ENCODE measurements at regions not wholly inside any gene's neighbourhood (a gene's known extent, or its start where the extent isn't known, plus 50 kb on each side); places are given as distances from the start of the nearest gene placed in this dataset.

GRCh38 chr1:209398313-209398991, 185.1 kb upstream of the CAMK1G start:
- no peak overlapping the region for H3K9ac ChIP-seq (ENCODE audit: low read depth, low read length)
- no peaks in the 10 kb centered on the region for H3K27me3 ChIP-seq (ENCODE audit: control insufficient read depth, insufficient read depth, low read length)
- H3K36me3 ChIP-seq (ENCODE audit: control insufficient read depth, insufficient read depth, low read length): no peaks in the 10 kb centered on the region
- peak overlapping the region; percentile 3 for H3K4me3 ChIP-seq (ENCODE audit: low read depth, low read length)
- H3K4me1 ChIP-seq (ENCODE audit: control insufficient read depth, insufficient read depth, low read length): peaks cover 27% of the 10 kb centered on the region
- H3K9me3 ChIP-seq (ENCODE audit: control insufficient read depth, insufficient read depth, low read length): no peaks in the 10 kb centered on the region

- H3K36me3 ChIP-seq (ENCODE audit: control insufficient read depth, insufficient read depth, low read length): no peaks in the 10 kb centered on the region
- no peaks in the 10 kb centered on the region for H3K9me3 ChIP-seq (ENCODE audit: control insufficient read depth, insufficient read depth, low read length)
- H3K4me1 ChIP-seq (ENCODE audit: control insufficient read depth, insufficient read depth, low read length): peaks cover 38% of the 10 kb centered on the region
- H3K9ac ChIP-seq (ENCODE audit: low read depth, low read length): no peak overlapping the region
- no peak overlapping the region for H3K4me3 ChIP-seq (ENCODE audit: low read depth, low read length)
- H3K27me3 ChIP-seq (ENCODE audit: control insufficient read depth, insufficient read depth, low read length): no peaks in the 10 kb centered on the region
These were observed 183.7 kb upstream of the CAMK1G start for GRCh38 chr1:209399800-209400199.

DNA sequence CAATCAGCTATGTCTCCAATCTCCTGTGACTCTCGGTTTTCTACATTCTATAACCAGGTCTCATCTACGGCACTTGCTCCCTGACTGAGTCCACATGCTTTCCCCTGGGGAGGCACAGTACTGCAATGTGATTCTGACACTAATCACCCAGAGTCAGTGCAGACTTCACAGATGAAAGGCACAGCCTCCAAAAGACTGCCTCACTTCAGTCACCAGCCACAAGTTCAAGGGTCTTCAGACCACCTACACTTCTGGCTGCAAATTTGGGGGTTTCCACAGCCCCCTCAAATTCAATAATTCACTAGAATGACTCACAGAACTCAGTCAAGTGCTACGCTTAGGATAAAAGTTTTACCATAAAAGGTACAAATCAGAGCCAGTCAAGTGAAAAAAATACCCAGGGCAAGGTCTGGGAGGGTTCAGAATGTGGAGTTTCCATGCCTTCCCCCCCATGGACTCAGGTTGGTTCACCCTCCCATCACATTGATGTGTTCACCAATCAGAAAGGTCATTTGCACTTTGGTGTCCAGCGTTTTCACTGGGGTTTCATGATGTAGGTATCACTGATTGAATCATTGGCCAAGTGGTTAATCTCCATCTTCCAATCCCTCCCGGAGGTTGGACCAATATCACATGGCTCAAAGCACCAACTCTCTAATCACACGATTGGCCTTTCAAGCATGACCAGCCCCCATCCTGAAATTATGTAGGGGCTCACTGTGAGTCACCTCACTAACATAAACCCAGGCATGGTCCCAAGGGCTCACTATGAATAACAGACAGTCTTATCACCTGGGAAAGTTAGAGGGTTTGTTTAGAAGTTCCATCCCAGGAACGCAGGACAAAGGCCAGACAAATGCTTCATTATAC, 182.9 kb upstream of the CAMK1G start:
- H3K9ac ChIP-seq (ENCODE audit: low read depth, low read length): no peak overlapping the region
- no peak overlapping the region for H3K4me3 ChIP-seq (ENCODE audit: low read depth, low read length)
- H3K36me3 ChIP-seq (ENCODE audit: control insufficient read depth, insufficient read depth, low read length): no peaks in the 10 kb centered on the region
- H3K4me1 ChIP-seq (ENCODE audit: control insufficient read depth, insufficient read depth, low read length): peaks cover 38% of the 10 kb centered on the region
- no peaks in the 10 kb centered on the region for H3K9me3 ChIP-seq (ENCODE audit: control insufficient read depth, insufficient read depth, low read length)
- no peaks in the 10 kb centered on the region for H3K27me3 ChIP-seq (ENCODE audit: control insufficient read depth, insufficient read depth, low read length)

DNA sequence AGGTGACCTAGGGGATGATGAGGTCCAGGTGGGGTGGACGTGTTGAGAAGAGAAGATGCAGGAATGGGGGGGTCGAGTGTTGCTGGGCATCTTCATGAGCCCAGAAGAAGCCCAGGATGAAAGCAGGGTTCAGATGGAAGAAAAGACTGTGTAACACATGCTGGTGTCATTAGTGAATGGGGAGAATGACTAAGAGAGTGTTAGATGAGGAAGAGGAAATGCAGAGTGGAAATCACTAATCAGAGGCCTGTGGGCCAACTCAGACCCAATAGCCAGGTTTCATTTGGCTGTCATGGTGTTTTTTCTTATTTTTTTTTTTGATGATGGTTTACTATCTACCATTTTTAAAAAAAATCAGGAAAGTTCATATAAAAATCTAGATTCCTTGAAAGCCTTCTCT, 180.8 kb upstream of the CAMK1G start:
- Histone ChIP-seq H3K9ac (ENCODE audit: low read depth, low read length) (no peak overlapping the region), H3K9me3 (ENCODE audit: control insufficient read depth, insufficient read depth, low read length) (no peaks in the 10 kb centered on the region), H3K4me1 (ENCODE audit: control insufficient read depth, insufficient read depth, low read length) (peaks cover 48% of the 10 kb centered on the region), H3K4me3 (ENCODE audit: low read depth, low read length) (no peak overlapping the region), H3K27me3 (ENCODE audit: control insufficient read depth, insufficient read depth, low read length) (no peaks in the 10 kb centered on the region), H3K36me3 (ENCODE audit: control insufficient read depth, insufficient read depth, low read length) (no peaks in the 10 kb centered on the region)

DNA sequence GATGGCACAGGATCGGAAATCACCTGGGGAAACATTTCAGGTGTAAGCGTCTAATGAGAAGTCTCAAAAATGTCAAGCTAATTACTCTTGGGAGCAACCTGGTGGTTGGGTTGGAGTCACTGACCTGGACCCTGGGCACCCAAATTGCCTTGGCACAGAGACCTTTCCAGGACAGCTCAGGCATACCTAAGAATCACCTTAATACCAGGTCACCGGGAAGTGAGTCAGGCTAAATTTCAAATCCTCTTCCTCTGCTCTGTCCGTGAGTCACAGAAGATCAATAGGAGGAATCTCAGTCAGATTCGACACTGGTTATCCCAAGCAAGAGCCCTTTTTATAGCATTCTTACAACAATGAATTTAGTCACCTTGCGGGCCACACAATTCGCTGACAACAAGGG, 179.6 kb upstream of the CAMK1G start:
- Histone ChIP-seq H3K9me3 (ENCODE audit: control insufficient read depth, insufficient read depth, low read length) (no peaks in the 10 kb centered on the region), H3K4me3 (ENCODE audit: low read depth, low read length) (no peak overlapping the region), H3K36me3 (ENCODE audit: control insufficient read depth, insufficient read depth, low read length) (no peaks in the 10 kb centered on the region)

GRCh38 chr1:209404577-209404976, 178.9 kb upstream of the CAMK1G start:
- Histone ChIP-seq H3K9ac (ENCODE audit: low read depth, low read length) (no peak overlapping the region), H3K27me3 (ENCODE audit: control insufficient read depth, insufficient read depth, low read length) (no peaks in the 10 kb centered on the region), H3K9me3 (ENCODE audit: control insufficient read depth, insufficient read depth, low read length) (no peaks in the 10 kb centered on the region), H3K36me3 (ENCODE audit: control insufficient read depth, insufficient read depth, low read length) (no peaks in the 10 kb centered on the region), H3K4me3 (ENCODE audit: low read depth, low read length) (no peak overlapping the region), H3K4me1 (ENCODE audit: control insufficient read depth, insufficient read depth, low read length) (peaks cover 31% of the 10 kb centered on the region)

More for the DNA sequence above, 179.6 kb upstream of the CAMK1G start:
- Histone ChIP-seq H3K4me1 (ENCODE audit: control insufficient read depth, insufficient read depth, low read length) (peaks cover 36% of the 10 kb centered on the region), H3K27me3 (ENCODE audit: control insufficient read depth, insufficient read depth, low read length) (no peaks in the 10 kb centered on the region), H3K9ac (ENCODE audit: low read depth, low read length) (no peak overlapping the region)

GRCh38 chr1:209405183-209405814, 178.2 kb upstream of the CAMK1G start:
- Histone ChIP-seq H3K9ac (ENCODE audit: low read depth, low read length) (peak overlapping the region; percentile 29), H3K4me1 (ENCODE audit: control insufficient read depth, insufficient read depth, low read length) (peaks cover 31% of the 10 kb centered on the region), H3K36me3 (ENCODE audit: control insufficient read depth, insufficient read depth, low read length) (no peaks in the 10 kb centered on the region), H3K27me3 (ENCODE audit: control insufficient read depth, insufficient read depth, low read length) (no peaks in the 10 kb centered on the region), H3K4me3 (ENCODE audit: low read depth, low read length) (peak overlapping the region; percentile 24), H3K9me3 (ENCODE audit: control insufficient read depth, insufficient read depth, low read length) (no peaks in the 10 kb centered on the region)

- Histone ChIP-seq H3K36me3 (ENCODE audit: control insufficient read depth, insufficient read depth, low read length) (no peaks in the 10 kb centered on the region), H3K9ac (ENCODE audit: low read depth, low read length) (no peak overlapping the region), H3K9me3 (ENCODE audit: control insufficient read depth, insufficient read depth, low read length) (no peaks in the 10 kb centered on the region), H3K27me3 (ENCODE audit: control insufficient read depth, insufficient read depth, low read length) (no peaks in the 10 kb centered on the region), H3K4me3 (ENCODE audit: low read depth, low read length) (no peak overlapping the region), H3K4me1 (ENCODE audit: control insufficient read depth, insufficient read depth, low read length) (peaks cover 31% of the 10 kb centered on the region)
These were observed 177.3 kb upstream of the CAMK1G start for GRCh38 chr1:209406168-209406567.

- H3K27me3 ChIP-seq (ENCODE audit: control insufficient read depth, insufficient read depth, low read length): no peaks in the 10 kb centered on the region
- H3K36me3 ChIP-seq (ENCODE audit: control insufficient read depth, insufficient read depth, low read length): no peaks in the 10 kb centered on the region
- H3K9me3 ChIP-seq (ENCODE audit: control insufficient read depth, insufficient read depth, low read length): no peaks in the 10 kb centered on the region
- H3K4me3 ChIP-seq (ENCODE audit: low read depth, low read length): no peak overlapping the region
- H3K4me1 ChIP-seq (ENCODE audit: control insufficient read depth, insufficient read depth, low read length): peaks cover 36% of the 10 kb centered on the region
- H3K9ac ChIP-seq (ENCODE audit: low read depth, low read length): no peak overlapping the region
These were observed 176.9 kb upstream of the CAMK1G start for GRCh38 chr1:209406595-209406994.

GRCh38 chr1:209409780-209410179, 173.7 kb upstream of the CAMK1G start:
- no peaks in the 10 kb centered on the region for H3K9me3 ChIP-seq (ENCODE audit: control insufficient read depth, insufficient read depth, low read length)
- H3K36me3 ChIP-seq (ENCODE audit: control insufficient read depth, insufficient read depth, low read length): no peaks in the 10 kb centered on the region
- peaks cover 24% of the 10 kb centered on the region for H3K27me3 ChIP-seq (ENCODE audit: control insufficient read depth, insufficient read depth, low read length)
- H3K4me1 ChIP-seq (ENCODE audit: control insufficient read depth, insufficient read depth, low read length): peaks cover 33% of the 10 kb centered on the region
- H3K9ac ChIP-seq (ENCODE audit: low read depth, low read length): no peak overlapping the region
- no peak overlapping the region for H3K4me3 ChIP-seq (ENCODE audit: low read depth, low read length)

DNA sequence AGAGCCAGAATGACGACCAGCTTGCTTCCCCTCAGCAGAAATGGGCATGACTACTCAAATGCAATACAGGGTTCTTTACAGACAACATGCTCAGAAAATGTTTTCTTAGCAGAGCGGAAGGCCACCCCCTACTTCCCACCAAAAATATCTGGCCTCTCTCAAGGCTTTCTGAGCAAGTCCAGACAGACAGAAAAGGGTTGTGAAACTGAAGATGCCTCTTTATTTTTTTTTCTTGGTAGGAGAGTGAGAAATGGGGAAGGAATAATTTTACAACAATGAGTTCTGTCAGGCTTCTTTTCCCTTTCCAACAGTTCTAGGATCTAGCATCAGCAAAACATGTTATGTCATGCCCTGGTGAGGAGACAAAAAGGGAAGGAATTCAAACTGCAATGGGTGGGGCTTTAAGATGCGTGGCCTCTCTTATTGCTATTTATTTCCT, 172.0 kb upstream of the CAMK1G start:
- peaks cover 42% of the 10 kb centered on the region for H3K27me3 ChIP-seq (ENCODE audit: control insufficient read depth, insufficient read depth, low read length)
- no peaks in the 10 kb centered on the region for H3K9me3 ChIP-seq (ENCODE audit: control insufficient read depth, insufficient read depth, low read length)
- H3K9ac ChIP-seq (ENCODE audit: low read depth, low read length): no peak overlapping the region
- no peak overlapping the region for H3K4me3 ChIP-seq (ENCODE audit: low read depth, low read length)
- H3K36me3 ChIP-seq (ENCODE audit: control insufficient read depth, insufficient read depth, low read length): no peaks in the 10 kb centered on the region
- peaks cover 16% of the 10 kb centered on the region for H3K4me1 ChIP-seq (ENCODE audit: control insufficient read depth, insufficient read depth, low read length)
